ENCODE measurements at regions not wholly inside any gene's neighbourhood (a gene's known extent, or its start where the extent isn't known, plus 50 kb on each side); places are given as distances from the start of the nearest gene placed in this dataset.

DNA sequence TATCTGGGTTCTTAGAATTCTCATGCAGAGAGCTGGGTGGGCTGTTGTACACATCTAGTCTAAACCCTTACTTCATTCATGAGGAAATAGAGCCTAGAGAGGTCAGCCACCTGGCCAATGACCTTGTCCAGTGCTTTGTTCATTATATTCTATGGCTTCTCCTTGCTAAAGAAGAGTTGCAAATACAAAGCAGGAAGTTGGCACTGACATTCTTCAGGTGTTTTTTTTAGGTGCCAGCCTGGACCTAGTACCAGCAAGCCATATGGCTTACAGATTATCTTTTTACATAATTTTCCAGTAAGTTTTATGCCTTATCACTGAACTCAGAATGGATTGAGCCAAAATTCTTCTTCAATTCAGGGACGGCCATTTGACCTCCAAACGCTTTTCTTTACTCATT is 54.7 kb upstream of the PGM2 start:
- no peaks in the 10 kb centered on the region for H3K36me3 Mint-ChIP-seq (ENCODE audit: low read depth)
- peaks cover 10% of the 10 kb centered on the region; the same call in 2 of the 3 replicates for H3K4me1 Mint-ChIP-seq
- H3K27ac Mint-ChIP-seq = no peak overlapping the region
- Histone ChIP-seq H3K27ac (ENCODE audit: low read depth) (no peak overlapping the region), H4K20me1 (replicated peaks; ENCODE audit: insufficient read depth) (no peaks in the 10 kb centered on the region), H3K27me3 (ENCODE audit: insufficient read depth) (no peaks in the 10 kb centered on the region), H3K36me3 (ENCODE audit: insufficient read depth) (no peaks in the 10 kb centered on the region), H3F3A (replicated peaks; ENCODE audit: low read depth) (no peaks in the 10 kb centered on the region), H3K4me1 (ENCODE audit: insufficient read depth) (0 out of 2 replicates have a peak, but pooled peaks cover 11% of the 10 kb centered on the region), H3K9me2 (ENCODE audit: insufficient read depth) (no peaks in the 10 kb centered on the region), H2AFZ (no peak overlapping the region), H3K79me2 (replicated peaks; ENCODE audit: insufficient read depth) (no peaks in the 10 kb centered on the region), H3K4me2 (no peak overlapping the region), H3K4me3 (no peak overlapping the region)
- no peak overlapping the region for H3K4me3 Mint-ChIP-seq
- DNase-seq (ENCODE audit: low spot score) (no peak), ATAC-seq (no peak)
- peaks cover 3% of the 10 kb centered on the region for H3K27me3 Mint-ChIP-seq (ENCODE audit: insufficient read depth, low read depth, poor library complexity)
- TF ChIP-seq, protein P1, sequence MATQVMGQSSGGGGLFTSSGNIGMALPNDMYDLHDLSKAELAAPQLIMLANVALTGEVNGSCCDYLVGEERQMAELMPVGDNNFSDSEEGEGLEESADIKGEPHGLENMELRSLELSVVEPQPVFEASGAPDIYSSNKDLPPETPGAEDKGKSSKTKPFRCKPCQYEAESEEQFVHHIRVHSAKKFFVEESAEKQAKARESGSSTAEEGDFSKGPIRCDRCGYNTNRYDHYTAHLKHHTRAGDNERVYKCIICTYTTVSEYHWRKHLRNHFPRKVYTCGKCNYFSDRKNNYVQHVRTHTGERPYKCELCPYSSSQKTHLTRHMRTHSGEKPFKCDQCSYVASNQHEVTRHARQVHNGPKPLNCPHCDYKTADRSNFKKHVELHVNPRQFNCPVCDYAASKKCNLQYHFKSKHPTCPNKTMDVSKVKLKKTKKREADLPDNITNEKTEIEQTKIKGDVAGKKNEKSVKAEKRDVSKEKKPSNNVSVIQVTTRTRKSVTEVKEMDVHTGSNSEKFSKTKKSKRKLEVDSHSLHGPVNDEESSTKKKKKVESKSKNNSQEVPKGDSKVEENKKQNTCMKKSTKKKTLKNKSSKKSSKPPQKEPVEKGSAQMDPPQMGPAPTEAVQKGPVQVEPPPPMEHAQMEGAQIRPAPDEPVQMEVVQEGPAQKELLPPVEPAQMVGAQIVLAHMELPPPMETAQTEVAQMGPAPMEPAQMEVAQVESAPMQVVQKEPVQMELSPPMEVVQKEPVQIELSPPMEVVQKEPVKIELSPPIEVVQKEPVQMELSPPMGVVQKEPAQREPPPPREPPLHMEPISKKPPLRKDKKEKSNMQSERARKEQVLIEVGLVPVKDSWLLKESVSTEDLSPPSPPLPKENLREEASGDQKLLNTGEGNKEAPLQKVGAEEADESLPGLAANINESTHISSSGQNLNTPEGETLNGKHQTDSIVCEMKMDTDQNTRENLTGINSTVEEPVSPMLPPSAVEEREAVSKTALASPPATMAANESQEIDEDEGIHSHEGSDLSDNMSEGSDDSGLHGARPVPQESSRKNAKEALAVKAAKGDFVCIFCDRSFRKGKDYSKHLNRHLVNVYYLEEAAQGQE (IDR thresholded peaks at IDR 0.05; ENCODE audit: unreplicated experiment) = no peak
- TF ChIP-seq STAT1 (IDR thresholded peaks at IDR 0.05; ENCODE audit: unreplicated experiment) (no peak), ZNF331 (CRISPR knock-in tag; IDR thresholded peaks at IDR 0.05; ENCODE audit: low read depth) (no peak), EZH2 (IDR thresholded peaks at IDR 0.05; ENCODE audit: low read depth, unreplicated experiment) (no peak), POLR2AphosphoS5 (IDR thresholded peaks at IDR 0.05; ENCODE audit: low read depth) (no peak), NANOG (IDR thresholded peaks at IDR 0.05; ENCODE audit: borderline replicate concordance) (no peak), ZNF114 (CRISPR knock-in tag; IDR thresholded peaks at IDR 0.05) (no peak), EZH2phosphoT487 (IDR thresholded peaks at IDR 0.05; ENCODE audit: unreplicated experiment) (no peak), CREB1 (CRISPR knock-in tag; IDR thresholded peaks at IDR 0.05; ENCODE audit: low read depth) (no peak), JUNB (IDR thresholded peaks at IDR 0.05; ENCODE audit: unreplicated experiment) (no peak)
- TF ChIP-seq, protein P2, sequence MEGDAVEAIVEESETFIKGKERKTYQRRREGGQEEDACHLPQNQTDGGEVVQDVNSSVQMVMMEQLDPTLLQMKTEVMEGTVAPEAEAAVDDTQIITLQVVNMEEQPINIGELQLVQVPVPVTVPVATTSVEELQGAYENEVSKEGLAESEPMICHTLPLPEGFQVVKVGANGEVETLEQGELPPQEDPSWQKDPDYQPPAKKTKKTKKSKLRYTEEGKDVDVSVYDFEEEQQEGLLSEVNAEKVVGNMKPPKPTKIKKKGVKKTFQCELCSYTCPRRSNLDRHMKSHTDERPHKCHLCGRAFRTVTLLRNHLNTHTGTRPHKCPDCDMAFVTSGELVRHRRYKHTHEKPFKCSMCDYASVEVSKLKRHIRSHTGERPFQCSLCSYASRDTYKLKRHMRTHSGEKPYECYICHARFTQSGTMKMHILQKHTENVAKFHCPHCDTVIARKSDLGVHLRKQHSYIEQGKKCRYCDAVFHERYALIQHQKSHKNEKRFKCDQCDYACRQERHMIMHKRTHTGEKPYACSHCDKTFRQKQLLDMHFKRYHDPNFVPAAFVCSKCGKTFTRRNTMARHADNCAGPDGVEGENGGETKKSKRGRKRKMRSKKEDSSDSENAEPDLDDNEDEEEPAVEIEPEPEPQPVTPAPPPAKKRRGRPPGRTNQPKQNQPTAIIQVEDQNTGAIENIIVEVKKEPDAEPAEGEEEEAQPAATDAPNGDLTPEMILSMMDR (conservative IDR thresholded peaks at IDR 0.05; ENCODE audit: low read depth in 2 of 2) = no peak
- TF ChIP-seq, protein P3, sequence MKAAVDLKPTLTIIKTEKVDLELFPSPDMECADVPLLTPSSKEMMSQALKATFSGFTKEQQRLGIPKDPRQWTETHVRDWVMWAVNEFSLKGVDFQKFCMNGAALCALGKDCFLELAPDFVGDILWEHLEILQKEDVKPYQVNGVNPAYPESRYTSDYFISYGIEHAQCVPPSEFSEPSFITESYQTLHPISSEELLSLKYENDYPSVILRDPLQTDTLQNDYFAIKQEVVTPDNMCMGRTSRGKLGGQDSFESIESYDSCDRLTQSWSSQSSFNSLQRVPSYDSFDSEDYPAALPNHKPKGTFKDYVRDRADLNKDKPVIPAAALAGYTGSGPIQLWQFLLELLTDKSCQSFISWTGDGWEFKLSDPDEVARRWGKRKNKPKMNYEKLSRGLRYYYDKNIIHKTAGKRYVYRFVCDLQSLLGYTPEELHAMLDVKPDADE (IDR thresholded peaks at IDR 0.05) = no peak
- TF ChIP-seq, protein P4, sequence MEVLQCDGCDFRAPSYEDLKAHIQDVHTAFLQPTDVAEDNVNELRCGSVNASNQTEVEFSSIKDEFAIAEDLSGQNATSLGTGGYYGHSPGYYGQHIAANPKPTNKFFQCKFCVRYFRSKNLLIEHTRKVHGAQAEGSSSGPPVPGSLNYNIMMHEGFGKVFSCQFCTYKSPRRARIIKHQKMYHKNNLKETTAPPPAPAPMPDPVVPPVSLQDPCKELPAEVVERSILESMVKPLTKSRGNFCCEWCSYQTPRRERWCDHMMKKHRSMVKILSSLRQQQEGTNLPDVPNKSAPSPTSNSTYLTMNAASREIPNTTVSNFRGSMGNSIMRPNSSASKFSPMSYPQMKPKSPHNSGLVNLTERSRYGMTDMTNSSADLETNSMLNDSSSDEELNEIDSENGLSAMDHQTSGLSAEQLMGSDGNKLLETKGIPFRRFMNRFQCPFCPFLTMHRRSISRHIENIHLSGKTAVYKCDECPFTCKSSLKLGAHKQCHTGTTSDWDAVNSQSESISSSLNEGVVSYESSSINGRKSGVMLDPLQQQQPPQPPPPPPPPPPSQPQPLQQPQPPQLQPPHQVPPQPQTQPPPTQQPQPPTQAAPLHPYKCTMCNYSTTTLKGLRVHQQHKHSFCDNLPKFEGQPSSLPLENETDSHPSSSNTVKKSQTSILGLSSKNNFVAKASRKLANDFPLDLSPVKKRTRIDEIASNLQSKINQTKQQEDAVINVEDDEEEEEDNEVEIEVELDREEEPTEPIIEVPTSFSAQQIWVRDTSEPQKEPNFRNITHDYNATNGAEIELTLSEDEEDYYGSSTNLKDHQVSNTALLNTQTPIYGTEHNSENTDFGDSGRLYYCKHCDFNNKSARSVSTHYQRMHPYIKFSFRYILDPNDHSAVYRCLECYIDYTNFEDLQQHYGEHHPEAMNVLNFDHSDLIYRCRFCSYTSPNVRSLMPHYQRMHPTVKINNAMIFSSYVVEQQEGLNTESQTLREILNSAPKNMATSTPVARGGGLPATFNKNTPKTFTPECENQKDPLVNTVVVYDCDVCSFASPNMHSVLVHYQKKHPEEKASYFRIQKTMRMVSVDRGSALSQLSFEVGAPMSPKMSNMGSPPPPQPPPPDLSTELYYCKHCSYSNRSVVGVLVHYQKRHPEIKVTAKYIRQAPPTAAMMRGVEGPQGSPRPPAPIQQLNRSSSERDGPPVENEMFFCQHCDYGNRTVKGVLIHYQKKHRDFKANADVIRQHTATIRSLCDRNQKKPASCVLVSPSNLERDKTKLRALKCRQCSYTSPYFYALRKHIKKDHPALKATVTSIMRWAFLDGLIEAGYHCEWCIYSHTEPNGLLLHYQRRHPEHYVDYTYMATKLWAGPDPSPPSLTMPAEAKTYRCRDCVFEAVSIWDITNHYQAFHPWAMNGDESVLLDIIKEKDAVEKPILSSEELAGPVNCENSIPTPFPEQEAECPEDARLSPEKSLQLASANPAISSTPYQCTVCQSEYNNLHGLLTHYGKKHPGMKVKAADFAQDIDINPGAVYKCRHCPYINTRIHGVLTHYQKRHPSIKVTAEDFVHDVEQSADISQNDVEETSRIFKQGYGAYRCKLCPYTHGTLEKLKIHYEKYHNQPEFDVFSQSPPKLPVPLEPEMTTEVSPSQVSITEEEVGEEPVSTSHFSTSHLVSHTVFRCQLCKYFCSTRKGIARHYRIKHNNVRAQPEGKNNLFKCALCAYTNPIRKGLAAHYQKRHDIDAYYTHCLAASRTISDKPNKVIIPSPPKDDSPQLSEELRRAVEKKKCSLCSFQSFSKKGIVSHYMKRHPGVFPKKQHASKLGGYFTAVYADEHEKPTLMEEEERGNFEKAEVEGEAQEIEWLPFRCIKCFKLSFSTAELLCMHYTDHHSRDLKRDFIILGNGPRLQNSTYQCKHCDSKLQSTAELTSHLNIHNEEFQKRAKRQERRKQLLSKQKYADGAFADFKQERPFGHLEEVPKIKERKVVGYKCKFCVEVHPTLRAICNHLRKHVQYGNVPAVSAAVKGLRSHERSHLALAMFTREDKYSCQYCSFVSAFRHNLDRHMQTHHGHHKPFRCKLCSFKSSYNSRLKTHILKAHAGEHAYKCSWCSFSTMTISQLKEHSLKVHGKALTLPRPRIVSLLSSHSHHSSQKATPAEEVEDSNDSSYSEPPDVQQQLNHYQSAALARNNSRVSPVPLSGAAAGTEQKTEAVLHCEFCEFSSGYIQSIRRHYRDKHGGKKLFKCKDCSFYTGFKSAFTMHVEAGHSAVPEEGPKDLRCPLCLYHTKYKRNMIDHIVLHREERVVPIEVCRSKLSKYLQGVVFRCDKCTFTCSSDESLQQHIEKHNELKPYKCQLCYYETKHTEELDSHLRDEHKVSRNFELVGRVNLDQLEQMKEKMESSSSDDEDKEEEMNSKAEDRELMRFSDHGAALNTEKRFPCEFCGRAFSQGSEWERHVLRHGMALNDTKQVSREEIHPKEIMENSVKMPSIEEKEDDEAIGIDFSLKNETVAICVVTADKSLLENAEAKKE (CRISPR knock-in tag; IDR thresholded peaks at IDR 0.05) = no peak
- no peaks in the 10 kb centered on the region for H3K9me3 Mint-ChIP-seq

All from GM23338 (cell line).